H1 (cell line): ENCODE measurements at regions not wholly inside any gene's neighbourhood (a gene's known extent, or its start where the extent isn't known, plus 50 kb on each side); places are given as distances from the start of the nearest gene placed in this dataset.

Experiments
- CTCF ChIA-PET: fragments of 300-600 bp; sonication (Branson Sonifier 250); formaldehyde crosslinking; loops from one replicate; lab custom pipeline; 2021; ENCODE audit not compliant: partially characterized antibody; lab: Charles Lee
- POLR2A ChIA-PET: fragments of 300-600 bp; sonication (Branson Sonifier 250); formaldehyde crosslinking; loops from one replicate; lab custom pipeline; 2021; ENCODE audit warnings: inconsistent platforms; ENCODE audit not compliant: partially characterized antibody; lab: Charles Lee
- DNase-seq, 2 experiments: peaks; one replicate each; pipeline versions ENCODE4 v3.0.0 to v3.0.0-alpha.2; 2010 to 2022; ENCODE audit warnings: low spot score in 2 of 2, low read depth in 1 of 2, mixed read lengths in 1 of 2
- FAIRE-seq: peaks from 2 replicates; lab custom pipeline; 2011; peaks lifted over from hg19 to GRCh38; lab: Jason Lieb, UNC
- H2AFZ ChIP-seq: 2 replicates; pipeline ENCODE4 v1.8.1; 2012; ENCODE audit warnings: low read length, inconsistent platforms
- H2AK5ac ChIP-seq: 2 replicates; pipeline ENCODE4 v1.6.1; 2013; ENCODE audit warnings: low read depth, low read length
- H2BK120ac ChIP-seq: replicated peaks from 2 replicates; pipeline ENCODE3; 2013; ENCODE audit warnings: low read depth, low read length, inconsistent platforms
- H2BK12ac ChIP-seq: 2 replicates; pipeline ENCODE4 v1.6.1; 2013; ENCODE audit warnings: low read depth, low read length
- H2BK15ac ChIP-seq: 2 replicates; pipeline ENCODE4 v1.6.1; 2013; ENCODE audit warnings: low read length
- H2BK20ac ChIP-seq: 2 replicates; pipeline ENCODE4 v1.6.1; 2013; ENCODE audit warnings: low read length
- H2BK5ac ChIP-seq: 2 replicates; pipeline ENCODE4 v1.6.1; 2013; ENCODE audit warnings: low read depth, low read length
- H3K14ac ChIP-seq: 2 replicates; pipeline ENCODE4 v1.6.1; 2013; ENCODE audit warnings: inconsistent platforms; ENCODE audit not compliant: insufficient read length
- H3K18ac ChIP-seq: 2 replicates; pipeline ENCODE4 v1.6.1; 2013; ENCODE audit warnings: low read length; ENCODE audit errors: extremely low read depth
- H3K23ac ChIP-seq: 2 replicates; pipeline ENCODE4 v1.6.1; 2013; ENCODE audit warnings: inconsistent platforms; ENCODE audit not compliant: insufficient read length
- H3K23me2 ChIP-seq: 2 replicates; pipeline ENCODE4 v1.6.1; 2013; ENCODE audit warnings: low read depth, low read length
- H3K27ac ChIP-seq: 2 replicates; pipeline ENCODE4 v1.6.1; 2011; ENCODE audit warnings: low read depth, low read length, inconsistent platforms
- H3K27me3 ChIP-seq, 4 experiments: replicated peaks in 1 of 4; 1 replicate in 1 of 4; 2 replicates in 3 of 4; pipeline versions ENCODE4 v1.6.1 to v1.8.1; 2011 to 2013; ENCODE audit warnings: low read length in 3 of 4, mild to moderate bottlenecking in 3 of 4, inconsistent platforms in 2 of 4, mixed read lengths in 2 of 4, moderate library complexity in 1 of 4; ENCODE audit not compliant: control insufficient read depth in 3 of 4, insufficient read depth in 3 of 4; ENCODE audit errors: extremely low read depth in 1 of 4
- H3K36me3 ChIP-seq, 4 experiments: 2 replicates each; pipeline versions ENCODE4 v1.6.1 to v1.8.1; 2011 to 2013; ENCODE audit warnings: mild to moderate bottlenecking in 4 of 4, low read length in 3 of 4, moderate library complexity in 2 of 4, control low read depth in 1 of 4, inconsistent platforms in 1 of 4; ENCODE audit not compliant: insufficient read depth in 4 of 4, control insufficient read depth in 2 of 4
- H3K4ac ChIP-seq: replicated peaks from 2 replicates; pipeline ENCODE3; 2013; ENCODE audit warnings: low read length, low read depth, mixed read lengths, inconsistent platforms; ENCODE audit not compliant: insufficient read length
- H3K4me1 ChIP-seq, 4 experiments: replicated peaks in 1 of 4; 1 replicate in 1 of 4; 2 replicates in 3 of 4; pipeline versions ENCODE4 v1.6.1 to v1.8.1; 2011 to 2013; ENCODE audit warnings: low read length in 3 of 4, inconsistent platforms in 2 of 4, mixed read lengths in 1 of 4; ENCODE audit not compliant: insufficient read depth in 4 of 4, control insufficient read depth in 3 of 4
- H3K4me2 ChIP-seq, 2 experiments: 2 replicates each; pipeline versions ENCODE4 v1.6.1 to v1.8.1; 2011 to 2013; ENCODE audit warnings: low read depth in 2 of 2, low read length in 2 of 2, control low read depth in 1 of 2, inconsistent platforms in 1 of 2, mild to moderate bottlenecking in 1 of 2; ENCODE audit not compliant: insufficient read depth in 1 of 2
- H3K4me3 ChIP-seq, 4 experiments: fragments of 200-600, 300-600 bp in 1 of 4; sonication (generic), shearing (Covaris generic), sonication (Bioruptor Twin) in 1 of 4; 2 replicates each; pipeline versions ENCODE4 v1.5.1 to v1.8.1; 2011 to 2016; ENCODE audit warnings: low read length in 4 of 4, low read depth in 3 of 4, control low read depth in 2 of 4, inconsistent platforms in 2 of 4, mild to moderate bottlenecking in 2 of 4, mixed read lengths in 1 of 4, moderate library complexity in 1 of 4; ENCODE audit not compliant: insufficient read depth in 2 of 4; ENCODE audit errors: extremely low read depth in 1 of 4
- H3K56ac ChIP-seq: replicated peaks from 2 replicates; pipeline ENCODE3; 2013; ENCODE audit warnings: low read depth, mild to moderate bottlenecking, mixed read lengths, low read length, inconsistent platforms; ENCODE audit not compliant: insufficient read length
- H3K79me1 ChIP-seq: 2 replicates; pipeline ENCODE4 v1.6.1; 2013; ENCODE audit warnings: low read depth, low read length, control low read depth
- H3K79me2 ChIP-seq, 2 experiments: 2 replicates each; pipeline versions ENCODE4 v1.6.1 to v1.8.1; 2012 to 2013; ENCODE audit warnings: low read length in 2 of 2, mild to moderate bottlenecking in 2 of 2, inconsistent platforms in 1 of 2; ENCODE audit not compliant: insufficient read depth in 2 of 2, control insufficient read depth in 1 of 2
- H3K9ac ChIP-seq, 4 experiments: replicated peaks in 1 of 4; 1 replicate in 1 of 4; 2 replicates in 3 of 4; pipeline versions ENCODE4 v1.6.1 to v1.8.1; 2011 to 2013; ENCODE audit warnings: low read depth in 3 of 4, low read length in 3 of 4, control low read depth in 2 of 4, mild to moderate bottlenecking in 2 of 4, moderate library complexity in 2 of 4, inconsistent platforms in 1 of 4; ENCODE audit errors: extremely low read depth in 1 of 4
- H3K9me3 ChIP-seq, 2 experiments: 2 replicates each; pipeline versions ENCODE4 v1.6.1 to v1.8.1; 2012 to 2013; ENCODE audit warnings: mild to moderate bottlenecking in 2 of 2, moderate library complexity in 2 of 2, control low read depth in 1 of 2, inconsistent platforms in 1 of 2, low read depth in 1 of 2, low read length in 1 of 2, mixed read lengths in 1 of 2; ENCODE audit not compliant: insufficient read depth in 2 of 2
- H4K20me1 ChIP-seq, 2 experiments: replicated peaks in 1 of 2; 2 replicates each; pipeline versions ENCODE3 to v1.8.1; 2011 to 2013; ENCODE audit warnings: inconsistent platforms in 2 of 2, low read length in 2 of 2, mild to moderate bottlenecking in 1 of 2; ENCODE audit not compliant: insufficient read depth in 2 of 2, control insufficient read depth in 1 of 2
- H4K5ac ChIP-seq: 2 replicates; pipeline ENCODE4 v1.6.1; 2013; ENCODE audit warnings: low read length, low read depth, mixed read lengths, inconsistent platforms; ENCODE audit not compliant: insufficient read length
- H4K8ac ChIP-seq: 2 replicates; pipeline ENCODE4 v1.8.0; 2013; ENCODE audit warnings: mild to moderate bottlenecking, moderate library complexity, low read length, inconsistent platforms; ENCODE audit not compliant: insufficient read depth; ENCODE audit errors: extremely low read depth
- H4K91ac ChIP-seq: replicated peaks from 2 replicates; pipeline ENCODE3; 2013; ENCODE audit warnings: low read length, mixed read lengths, inconsistent platforms; ENCODE audit not compliant: insufficient read length
- ASH2L ChIP-seq: fragments of 200-600, 300-600 bp; sonication (generic); IDR thresholded peaks from one replicate; pipeline ENCODE4 v1.7.1; 2017; ENCODE audit warnings: low read length
- EZH2 ChIP-seq: fragments of 200-600 bp; sonication (generic); IDR thresholded peaks from 2 replicates; pipeline ENCODE4 v1.7.1; 2012; ENCODE audit warnings: low read depth, mild to moderate bottlenecking, moderate library complexity, low read length, inconsistent platforms; ENCODE audit not compliant: severe bottlenecking
- HDAC6 ChIP-seq: IDR thresholded peaks from one replicate; pipeline ENCODE4 v1.7.1; 2012; ENCODE audit warnings: low read depth, mild to moderate bottlenecking, inconsistent platforms, low read length, moderate library complexity
- KDM1A ChIP-seq: fragments of 200-600, 300-600 bp; sonication (generic); IDR thresholded peaks from 2 replicates; pipeline ENCODE4 v1.7.1; 2016; ENCODE audit warnings: mild to moderate bottlenecking, low read length, borderline replicate concordance
- MAX ChIP-seq: IDR thresholded peaks from 2 replicates; pipeline ENCODE4 v1.6.1; 2012; ENCODE audit warnings: inconsistent platforms
- NANOG ChIP-seq: IDR thresholded peaks from 2 replicates; pipeline ENCODE4 v1.6.1; 2011; ENCODE audit warnings: low read length, low read depth, mild to moderate bottlenecking, inconsistent platforms; ENCODE audit not compliant: insufficient read depth, poor library complexity, severe bottlenecking
- POU5F1 ChIP-seq: IDR thresholded peaks from 2 replicates; pipeline ENCODE4 v1.6.1; 2011; ENCODE audit warnings: low read depth, mild to moderate bottlenecking, low read length, moderate library complexity
- RAD21 ChIP-seq, 2 experiments: IDR thresholded peaks in 1 of 2; conservative IDR thresholded peaks in 1 of 2; 2 replicates each; pipeline ENCODE4 v1.6.1; 2011; ENCODE audit warnings: low read depth in 2 of 2, low read length in 2 of 2, improper control_type of control experiment in 1 of 2, inconsistent platforms in 1 of 2, mild to moderate bottlenecking in 1 of 2, moderate library complexity in 1 of 2
- SIN3A ChIP-seq, 2 experiments: IDR thresholded peaks in 1 of 2; conservative IDR thresholded peaks in 1 of 2; 2 replicates each; pipeline ENCODE4 v1.6.1; 2011 to 2012; ENCODE audit warnings: low read length in 2 of 2, improper control_type of control experiment in 1 of 2, low read depth in 1 of 2, mild to moderate bottlenecking in 1 of 2
- SP4 ChIP-seq: IDR thresholded peaks from 2 replicates; pipeline ENCODE4 v1.6.1; 2012; ENCODE audit warnings: low read length, inconsistent platforms
- TCF12 ChIP-seq: IDR thresholded peaks from 2 replicates; pipeline ENCODE4 v1.6.1; 2011; ENCODE audit warnings: low read depth, mild to moderate bottlenecking, low read length
- TEAD4 ChIP-seq: IDR thresholded peaks from 2 replicates; pipeline ENCODE4 v1.6.1; 2012; ENCODE audit warnings: low read depth, low read length, inconsistent platforms, mixed read lengths
- WGBS, 2 experiments: shearing (Covaris generic) in 1 of 2; methylation state at CpG; one replicate each; pipeline versions ENCODE4 v1.1.6 to v1.1.7; 2013 to 2015; ENCODE audit warnings: low lambda C conversion rate in 2 of 2, mixed read lengths in 2 of 2, inconsistent platforms in 1 of 2, low coverage in 1 of 2, missing lambda C conversion rate in 1 of 2; ENCODE audit not compliant: insufficient replicate concordance in 2 of 2, insufficient coverage in 1 of 2, insufficient read length in 1 of 2; ENCODE audit errors: extremely low coverage in 1 of 2, missing lambda C conversion rate in 1 of 2; 5-methylcytosine and 5-hydroxymethylcytosine counted together

GRCh38 chr13:50467156-50468110 lies 376.1 kb downstream of the DLEU7 start:
- H4K5ac ChIP-seq: no peak overlapping the region
- H3K23ac ChIP-seq: no peak overlapping the region
- no peak overlapping the region for H2BK20ac ChIP-seq
- H3K4me1 ChIP-seq: no peaks in the 10 kb centered on the region
- DNase-seq: no peak
- no peak overlapping the region for H3K4me3 ChIP-seq
- no peaks in the 10 kb centered on the region for H3K79me2 ChIP-seq
- no peak overlapping the region for H2BK120ac ChIP-seq
- H3K4me2 ChIP-seq: no peak overlapping the region
- no peak overlapping the region for H2BK5ac ChIP-seq
- no peak overlapping the region for H2BK12ac ChIP-seq
- no peaks in the 10 kb centered on the region for H3K23me2 ChIP-seq
- POLR2A ChIA-PET: interaction anchor here (1.5 kb wide), 1 partner anchor 11 kb away, joined by 3 read pairs; no protein-coding TSS in a partner anchor
- H4K8ac ChIP-seq: no peak overlapping the region
- WGBS, 2 experiments: 88% methylated on average over 11 of the region's 11 CpGs; no CpG with 5 or more reads in 1 of the 2 experiments
- H3K9ac ChIP-seq: no peak overlapping the region
- no peak overlapping the region for H3K4ac ChIP-seq
- H4K20me1 ChIP-seq: no peaks in the 10 kb centered on the region
- H3K36me3 ChIP-seq: no peaks in the 10 kb centered on the region
- no peak overlapping the region for H3K56ac ChIP-seq
- H3K14ac ChIP-seq: no peak overlapping the region
- no peak overlapping the region for H2AFZ ChIP-seq
- H3K18ac ChIP-seq: no peak overlapping the region
- no peak overlapping the region for H4K91ac ChIP-seq
- no peaks in the 10 kb centered on the region for H3K9me3 ChIP-seq
- H2BK15ac ChIP-seq: no peak overlapping the region
- no peak overlapping the region for H3K27ac ChIP-seq
- no peak for FAIRE-seq
- no peak overlapping the region for H2AK5ac ChIP-seq
- H3K27me3 ChIP-seq: no peaks in the 10 kb centered on the region
- CTCF ChIA-PET: no interaction called here
- no peaks in the 10 kb centered on the region for H3K79me1 ChIP-seq
- no peak for TF ChIP-seq ASH2L
- no peak for TF ChIP-seq RAD21 (IDR thresholded peaks at IDR 0.05 in 1 of 2, conservative IDR thresholded peaks at IDR 0.05 in 1 of 2; ENCODE audit: low read depth in 2 of 2, low read length in 2 of 2)
- TF ChIP-seq MAX: no peak
- TF ChIP-seq TCF12: no peak
- TF ChIP-seq SP4: no peak
- no peak for TF ChIP-seq NANOG
- TF ChIP-seq TEAD4: no peak
- TF ChIP-seq EZH2: no peak
- no peak for TF ChIP-seq KDM1A
- TF ChIP-seq HDAC6: no peak
- TF ChIP-seq POU5F1: no peak
- TF ChIP-seq SIN3A (conservative IDR thresholded peaks at IDR 0.05 in 1 of 2, IDR thresholded peaks at IDR 0.05 in 1 of 2; ENCODE audit: low read depth in 1 of 2, low read length in 2 of 2): no peak
